GM12878 (cell line): ENCODE measurements at regions not wholly inside any gene's neighbourhood (a gene's known extent, or its start where the extent isn't known, plus 50 kb on each side); places are given as distances from the start of the nearest gene placed in this dataset.

Source experiments
- ATAC-seq: fragments of 200-7000 bp; cut with Tn5 transposase; 3 replicates; pipeline ENCODE4 v1.9.1; 2020; ENCODE audit warnings: mild to moderate bottlenecking, moderate library complexity
- BruUV-seq: library from RNA; stranded (reverse); fragments of 400-500 nt; replicated peaks from 2 replicates; lab custom pipeline; 2021; lab: Mats Ljungman, UMichigan
- CTCF ChIA-PET: fragments of 300-600 bp; sonication (Branson Sonifier 250); formaldehyde crosslinking; extraction: SDS; loops from one replicate; lab custom pipeline; 2021; ENCODE audit warnings: inconsistent platforms; lab: Yijun Ruan, JAX
- POLR2A ChIA-PET: fragments of 350-600 bp; formaldehyde crosslinking; extraction: SDS; loops from one replicate; lab custom pipeline; 2021; ENCODE audit warnings: inconsistent platforms; lab: Charles Lee
- RAD21 ChIA-PET: fragments of 300-600 bp; sonication (Branson Sonifier 250); formaldehyde crosslinking; loops from one replicate; lab custom pipeline; 2023; ENCODE audit warnings: antibody characterized with exemption; ENCODE audit not compliant: unreplicated experiment; lab: Charles Lee
- SMC1A ChIA-PET: fragments of 300-600 bp; sonication (Branson Sonifier 250); formaldehyde crosslinking; loops from one replicate; lab custom pipeline; 2023; ENCODE audit not compliant: unreplicated experiment, uncharacterized antibody; lab: Charles Lee
- DNase-seq: peaks from one replicate; pipeline ENCODE4 v3.0.0-alpha.2; 2011; ENCODE audit warnings: low read depth, low spot score
- FAIRE-seq: peaks from 3 replicates; lab custom pipeline; 2011; peaks lifted over from hg19 to GRCh38; lab: Jason Lieb, UNC
- H2AFZ ChIP-seq: 2 replicates; pipeline ENCODE4 v1.6.0; 2011; ENCODE audit warnings: low read depth, low read length, control low read depth; ENCODE audit not compliant: control insufficient read depth
- H3K27ac ChIP-seq: 2 replicates; pipeline ENCODE4 v1.5.1; 2011; ENCODE audit warnings: control low read depth; ENCODE audit not compliant: control insufficient read depth, insufficient read depth
- H3K27me3 ChIP-seq, 2 experiments: replicated peaks in 1 of 2; 2 replicates each; pipeline versions ENCODE4 v1.6.0 to v1.6.1; 2011; ENCODE audit warnings: low read length in 1 of 2; ENCODE audit not compliant: control insufficient read depth in 2 of 2, insufficient read depth in 2 of 2
- H3K36me3 ChIP-seq, 2 experiments: 2 replicates each; pipeline ENCODE4 v1.5.1; 2011; ENCODE audit warnings: low read length in 1 of 2; ENCODE audit not compliant: control insufficient read depth in 2 of 2, insufficient read depth in 2 of 2
- H3K4me1 ChIP-seq: 2 replicates; pipeline ENCODE4 v1.6.1; 2011; ENCODE audit warnings: mild to moderate bottlenecking, low read length, moderate library complexity, mixed read lengths; ENCODE audit not compliant: control insufficient read depth, insufficient read depth
- H3K4me2 ChIP-seq: 2 replicates; pipeline ENCODE4 v1.6.0; 2011; ENCODE audit warnings: control low read depth; ENCODE audit not compliant: control insufficient read depth, insufficient read depth
- H3K4me3 ChIP-seq: fragments of 200-600 bp; sonication (generic); 2 replicates; pipeline ENCODE4 v1.5.1; 2016
- H3K79me2 ChIP-seq: 2 replicates; pipeline ENCODE4 v1.6.0; 2011; ENCODE audit warnings: low read length; ENCODE audit not compliant: control insufficient read depth, insufficient read depth
- H3K9ac ChIP-seq: 2 replicates; pipeline ENCODE4 v1.8.0; 2011; ENCODE audit warnings: low read length, control low read depth, mixed read lengths; ENCODE audit not compliant: control insufficient read depth, insufficient read depth
- H3K9me3 ChIP-seq: replicated peaks from 3 replicates; pipeline ENCODE4 v1.5.1; 2011; ENCODE audit warnings: mild to moderate bottlenecking, low read length; ENCODE audit not compliant: control insufficient read depth, insufficient read depth
- H4K20me1 ChIP-seq: 2 replicates; pipeline ENCODE4 v1.6.0; 2011; ENCODE audit not compliant: control insufficient read depth, insufficient read depth
- KDM1A ChIP-seq: fragments of 200-600 bp; sonication (generic); IDR thresholded peaks from 2 replicates; pipeline ENCODE4 v1.6.1; 2016; ENCODE audit warnings: borderline replicate concordance
- MEF2B ChIP-seq: fragments of 450-650 bp; IDR thresholded peaks from 2 replicates; pipeline ENCODE4 v1.6.1; 2018; ENCODE audit warnings: mild to moderate bottlenecking, moderate library complexity; ENCODE audit not compliant: partially characterized antibody, poor library complexity, severe bottlenecking
- PAX8 ChIP-seq: fragments of 450-650 bp; IDR thresholded peaks from 2 replicates; pipeline ENCODE4 v1.6.1; 2017; ENCODE audit warnings: mild to moderate bottlenecking, moderate library complexity
- RAD21 ChIP-seq: IDR thresholded peaks from 2 replicates; pipeline ENCODE4 v1.6.1; 2011; ENCODE audit warnings: mild to moderate bottlenecking, low read depth, low read length, moderate library complexity; ENCODE audit not compliant: insufficient read depth
- SMC3 ChIP-seq: IDR thresholded peaks from 2 replicates; pipeline ENCODE4 v1.6.1; 2011; ENCODE audit warnings: low read length, improper control_type of control experiment, borderline replicate concordance
- SPI1 ChIP-seq: IDR thresholded peaks from 2 replicates; pipeline ENCODE4 v1.6.1; 2011; ENCODE audit warnings: low read depth, mild to moderate bottlenecking, low read length, moderate library complexity, borderline replicate concordance; ENCODE audit not compliant: insufficient read depth
- WGBS: methylation state at CpG from one replicate; pipeline ENCODE4 v1.1.6; 2016; ENCODE audit warnings: low lambda C conversion rate; ENCODE audit not compliant: insufficient replicate concordance, insufficient coverage; ENCODE audit errors: missing lambda C conversion rate; 5-methylcytosine and 5-hydroxymethylcytosine counted together
- in situ Hi-C: fragments of 300-500 bp; cut with MboI; formaldehyde crosslinking; loops from 9 replicates; pipeline ENCODE4 v1.14.3; 2018; ENCODE audit warnings: mixed read lengths
- intact Hi-C: fragments of 100-400 bp; cut with micrococcal nuclease; formaldehyde crosslinking; loops from one replicate; pipeline ENCODE4 v1.14.2; 2022; ENCODE audit not compliant: unreplicated experiment

DNA sequence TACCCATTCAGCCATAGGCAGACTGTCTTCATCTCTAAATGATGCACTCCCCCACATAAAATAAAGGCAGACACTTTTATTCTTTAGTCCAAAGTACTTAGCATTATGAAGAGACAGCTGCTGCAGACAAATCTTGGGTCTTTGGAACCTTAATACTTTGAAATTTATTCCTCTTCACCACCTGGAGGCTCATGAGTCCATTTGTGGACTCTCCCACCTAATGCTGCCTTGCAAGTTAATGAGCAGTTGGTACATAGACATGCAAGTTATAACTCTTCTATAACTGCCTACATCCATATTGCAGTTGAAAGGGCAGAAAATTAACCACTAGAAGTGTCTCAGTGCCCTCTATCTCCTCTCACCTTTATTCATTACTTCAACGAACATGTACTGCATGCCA lies 118.6 kb upstream of the CPEB2 start:
- no TSS peak for BruUV-seq
- Histone ChIP-seq H3K79me2 (no peaks in the 10 kb centered on the region), H3K9me3 (no peaks in the 10 kb centered on the region; the same call in 2 of the 3 replicates), H3K4me1 (peaks cover 15% of the 10 kb centered on the region), H3K9ac (no peak overlapping the region), H3K4me3 (no peak overlapping the region), H3K4me2 (no peak overlapping the region), H2AFZ (no peak overlapping the region), H4K20me1 (no peaks in the 10 kb centered on the region), H3K27ac (no peak overlapping the region), H3K27me3 (no peaks in the 10 kb centered on the region), H3K36me3 (no peaks in the 10 kb centered on the region)
- ChIA-PET SMC1A (interaction anchor here (1.1 to 2.0 kb wide), 2 partner anchors 9 to 14 kb away, joined by 3 to 9 read pairs; no protein-coding TSS in a partner anchor), POLR2A (no interaction called here), RAD21 (interaction anchor here (1.0 kb wide), 1 partner anchor 9 kb away, joined by 3 read pairs; no protein-coding TSS in a partner anchor), CTCF (interaction anchor here (0.7 kb wide), 1 partner anchor 11 kb away, joined by 3 read pairs; no protein-coding TSS in a partner anchor)
- 4% methylated on average over 1 of the region's 1 CpG for WGBS
- in situ Hi-C loops = no loop called here
- FAIRE-seq = no peak
- no peak for TF ChIP-seq KDM1A
- no peak for TF ChIP-seq PAX8
- TF ChIP-seq RAD21 = 0 out of 2 replicates have a peak, but pooled peaks have one; percentile 20
- intact Hi-C loops = no loop called here
- no peak for ATAC-seq
- no peak for DNase-seq

DNA sequence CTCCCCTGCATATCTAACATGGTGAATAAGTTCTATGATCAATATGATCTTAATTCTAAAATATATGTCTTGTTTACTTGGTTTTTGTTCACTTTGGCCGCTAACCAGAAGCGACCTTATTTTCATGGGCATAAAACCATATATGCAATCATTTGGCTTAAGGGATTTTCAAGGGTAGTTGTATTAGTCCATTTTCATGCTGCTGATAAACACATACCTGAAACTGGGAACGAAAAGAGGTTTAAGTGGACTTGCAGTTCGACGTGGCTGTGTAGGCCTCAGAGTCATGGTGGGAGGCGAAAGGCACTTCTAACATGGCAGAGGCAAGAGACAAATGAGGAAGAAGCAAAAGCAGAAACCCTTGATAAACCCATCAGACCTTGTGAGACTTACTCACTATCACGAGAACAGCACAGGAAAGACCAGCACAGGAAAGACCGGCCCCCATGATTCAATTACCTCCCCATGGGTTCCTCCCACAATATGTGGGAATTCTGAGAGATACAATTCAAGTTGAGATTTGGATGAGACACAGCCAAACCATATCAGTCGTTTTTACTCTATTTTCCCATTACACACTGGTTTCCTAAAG lies 114.3 kb upstream of the CPEB2 start:
- ATAC-seq (no peak), DNase-seq (no peak), FAIRE-seq (no peak)
- H3K27ac ChIP-seq = no peak overlapping the region
- in situ Hi-C loops = no loop called here
- H3K79me2 ChIP-seq = no peaks in the 10 kb centered on the region
- peaks cover 4% of the 10 kb centered on the region for H3K4me1 ChIP-seq
- POLR2A ChIA-PET = no interaction called here
- SMC1A ChIA-PET = no interaction called here
- H3K27me3 ChIP-seq = no peaks in the 10 kb centered on the region
- H3K4me3 ChIP-seq = no peak overlapping the region
- no TSS peak for BruUV-seq
- RAD21 ChIA-PET = no interaction called here
- no peak overlapping the region for H2AFZ ChIP-seq
- TF ChIP-seq MEF2B (no peak), SMC3 (no peak), SPI1 (no peak)
- intact Hi-C loops = no loop called here
- CTCF ChIA-PET = interaction anchor here (0.6 kb wide), 2 partner anchors 28 to 204 kb away, joined by 3 read pairs; no protein-coding TSS in a partner anchor
- no peaks in the 10 kb centered on the region; the same call in 2 of the 3 replicates for H3K9me3 ChIP-seq
- WGBS = 67% methylated on average over 9 of the region's 9 CpGs
- H3K4me2 ChIP-seq = no peak overlapping the region
- no peaks in the 10 kb centered on the region for H4K20me1 ChIP-seq
- H3K9ac ChIP-seq = no peak overlapping the region
- no peaks in the 10 kb centered on the region for H3K36me3 ChIP-seq
